ENCODE measurements at regions not wholly inside any gene's neighbourhood (a gene's known extent, or its start where the extent isn't known, plus 50 kb on each side); places are given as distances from the start of the nearest gene placed in this dataset.
A peak's percentile ranks its signal among the peaks of the same experiment; 100 is the strongest.
"Not testable (repeated sequence)": the region's sequence is repeated elsewhere in the genome, so short reads cannot be mapped to it uniquely, and the experiment has no call there.

DNA sequence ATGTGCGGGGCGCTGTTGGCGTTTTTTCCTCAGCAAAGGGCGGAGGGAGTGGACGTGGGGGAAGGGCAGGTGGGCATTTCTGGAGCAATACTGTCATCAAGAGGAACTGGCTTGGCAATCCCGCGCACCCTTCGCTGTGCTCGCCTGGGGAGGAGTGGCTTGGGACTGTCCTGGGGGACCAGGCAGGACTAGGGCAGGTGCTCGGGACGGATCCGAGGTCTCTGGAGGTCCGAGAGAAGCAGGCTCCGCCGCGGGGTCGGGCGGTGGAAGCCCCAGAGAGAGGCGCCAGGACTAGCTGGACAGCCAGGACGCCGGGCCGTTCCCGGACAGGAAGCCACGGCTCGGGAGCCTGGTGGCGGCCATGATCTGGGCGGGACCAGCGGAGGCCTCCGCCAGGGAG lies 282.5 kb upstream of the AGTR2 start:
- peak in 1 of 6 experiments; percentile 40 for TF ChIP-seq CTCF (IDR thresholded peaks at IDR 0.05)
- TF ChIP-seq POLR2A (IDR thresholded peaks at IDR 0.05) = not testable (repeated sequence)
